ENCODE measurements at regions not wholly inside any gene's neighbourhood (a gene's known extent, or its start where the extent isn't known, plus 50 kb on each side); places are given as distances from the start of the nearest gene placed in this dataset.

DNA sequence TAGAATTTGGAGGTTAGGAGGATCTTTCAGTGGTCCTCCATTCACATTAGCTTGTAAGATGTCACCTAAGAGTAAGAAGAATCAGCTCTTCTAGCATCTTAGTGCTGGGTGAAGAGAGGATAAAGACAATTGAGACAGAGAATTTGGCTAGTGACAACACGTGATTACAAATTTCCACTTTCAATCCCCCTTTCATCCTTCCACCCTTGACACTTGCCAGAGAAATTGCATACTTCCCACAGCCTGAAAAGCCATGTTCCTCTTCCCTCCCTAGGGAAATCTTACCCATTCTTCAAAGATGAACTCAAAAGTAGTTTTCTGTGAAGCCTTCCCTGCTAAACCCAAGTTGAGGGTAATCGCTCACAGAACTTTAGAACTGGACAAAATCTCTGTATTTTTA, 282.6 kb upstream of the PTGER4 start:
- Histone ChIP-seq H3K4me3 (no peak overlapping the region), H3K27ac (no peak overlapping the region)
- TF ChIP-seq CTCF (IDR thresholded peaks at IDR 0.05) = no peak
- no peak for DNase-seq (ENCODE audit: low spot score)

GRCh38 chr5:40396317-40396716, 283.4 kb upstream of the PTGER4 start:
- TF ChIP-seq CTCF (IDR thresholded peaks at IDR 0.05) = no peak
- Histone ChIP-seq H3K4me3 (no peak overlapping the region), H3K27ac (no peak overlapping the region)
- no peak for DNase-seq (ENCODE audit: low spot score)

DNA sequence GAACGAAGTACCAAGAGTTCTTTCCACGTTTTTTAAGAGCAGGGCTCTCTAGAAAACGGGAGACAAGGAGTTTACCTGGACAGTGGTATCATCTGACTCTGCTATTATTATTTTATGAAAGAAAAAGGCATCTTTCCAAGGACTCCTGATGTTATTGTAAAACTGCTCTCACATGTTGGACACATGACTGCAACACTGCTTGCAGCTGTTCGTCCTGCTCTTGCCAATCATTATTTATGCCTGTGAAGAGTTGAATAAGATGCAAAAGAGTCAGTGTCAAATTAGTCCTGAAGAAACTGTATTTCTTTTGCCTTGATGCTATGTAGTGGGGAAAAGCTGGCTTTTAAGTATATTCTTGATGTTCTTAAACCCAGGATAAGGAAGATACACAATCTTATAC, 284.5 kb upstream of the PTGER4 start:
- H3K4me3 ChIP-seq = no peak overlapping the region
- TF ChIP-seq CTCF (IDR thresholded peaks at IDR 0.05) = no peak
- H3K27ac ChIP-seq = no peak overlapping the region
- DNase-seq (ENCODE audit: low spot score) = no peak

- H3K4me3 ChIP-seq = no peak overlapping the region
- DNase-seq (ENCODE audit: low spot score) = no peak
- no peak overlapping the region for H3K27ac ChIP-seq
- TF ChIP-seq CTCF (IDR thresholded peaks at IDR 0.05) = no peak
These were observed 285.0 kb upstream of the PTGER4 start for GRCh38 chr5:40394698-40395097.

DNA sequence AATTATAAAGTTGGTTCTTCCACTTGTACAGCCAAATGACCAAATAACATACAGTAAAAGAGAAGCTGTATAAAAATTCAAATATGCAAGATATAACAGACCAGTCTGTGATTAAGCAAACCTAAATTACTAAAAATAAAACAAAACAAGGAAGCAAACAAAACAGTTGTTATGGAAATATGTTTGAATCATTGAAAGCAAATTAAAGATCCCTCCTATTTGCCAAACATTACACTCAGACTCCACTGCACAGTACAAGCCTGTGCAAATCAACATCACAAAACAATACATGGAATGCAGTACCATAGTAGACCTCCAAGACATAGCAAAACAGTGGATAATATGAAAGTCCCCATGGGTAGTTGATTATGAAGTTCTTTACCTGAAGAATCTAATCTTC, 288.1 kb upstream of the PTGER4 start:
- H3K4me3 ChIP-seq = no peak overlapping the region
- DNase-seq (ENCODE audit: low spot score) = no peak
- TF ChIP-seq CTCF (IDR thresholded peaks at IDR 0.05) = no peak
- no peak overlapping the region for H3K27ac ChIP-seq

GRCh38 chr5:40390281-40391149, 289.2 kb upstream of the PTGER4 start:
- TF ChIP-seq CTCF (IDR thresholded peaks at IDR 0.05) = no peak
- Histone ChIP-seq H3K27ac (no peak overlapping the region), H3K4me3 (no peak overlapping the region)
- DNase-seq (ENCODE audit: low spot score) = no peak

DNA sequence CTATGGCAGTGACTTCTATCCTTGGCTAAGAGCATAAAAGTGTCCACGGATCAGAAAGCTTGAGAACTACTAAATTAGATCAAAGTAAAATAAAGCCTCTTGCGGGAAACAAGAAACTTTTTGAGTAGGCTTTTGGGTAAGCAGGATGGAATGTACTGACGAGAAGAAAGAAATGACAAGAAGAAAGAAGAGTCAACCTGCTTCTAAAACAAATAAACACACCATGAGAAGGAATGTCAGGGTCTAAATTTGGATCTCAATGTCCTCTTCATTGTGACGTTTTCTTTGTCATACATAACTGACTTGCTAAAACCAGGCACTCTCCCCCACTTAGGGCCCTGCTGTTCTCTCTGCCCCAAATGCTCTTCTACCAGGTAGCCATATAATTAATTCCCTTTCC, 290.1 kb upstream of the PTGER4 start:
- Histone ChIP-seq H3K4me3 (no peak overlapping the region), H3K27ac (no peak overlapping the region)
- no peak for TF ChIP-seq CTCF (IDR thresholded peaks at IDR 0.05)
- DNase-seq (ENCODE audit: low spot score) = no peak

Measured in coronary artery (tissue), 2 donors.